ENCODE measurements at regions not wholly inside any gene's neighbourhood (a gene's known extent, or its start where the extent isn't known, plus 50 kb on each side); places are given as distances from the start of the nearest gene placed in this dataset.

DNA sequence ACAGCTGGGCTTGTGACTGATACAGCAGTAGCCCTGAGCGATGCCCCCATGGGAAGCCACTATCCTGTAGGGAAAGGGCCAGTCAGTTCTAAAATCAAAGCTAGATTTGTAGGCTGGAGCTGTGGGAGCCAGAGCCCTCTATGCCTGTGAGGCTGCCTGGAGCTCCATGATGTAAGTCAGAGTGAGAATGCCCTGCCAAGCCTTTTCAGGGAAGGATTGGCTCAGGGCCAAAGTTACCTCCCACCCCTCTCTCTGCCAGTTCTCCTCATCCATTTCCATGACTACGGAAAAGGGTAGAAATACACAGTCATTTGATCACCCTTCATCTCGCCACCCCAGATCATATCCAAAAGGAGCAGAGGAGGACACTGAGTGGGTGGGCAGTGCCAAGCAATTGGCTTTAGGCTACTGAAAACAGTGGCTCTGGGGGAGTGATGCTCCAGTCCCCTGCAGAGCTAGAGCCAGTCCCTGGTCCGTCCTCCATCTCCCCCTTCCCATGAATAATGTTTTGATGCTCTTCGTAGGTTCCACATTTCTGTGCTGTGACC, 59.5 kb upstream of the KCNA3 start:
- 100% methylated on average over 2 of the region's 5 CpGs for WGBS (ENCODE audit: insufficient coverage)
- Histone ChIP-seq H3K27me3 (replicated peaks in 2 of 5; ENCODE audit: control insufficient read depth in 4 of 5, insufficient read depth in 5 of 5, low read length in 4 of 5) (peaks cover 0 to 43% (median 8%) of the 10 kb centered on the region in 5 experiments), H3K4me3 (ENCODE audit: control insufficient read depth in 1 of 7, extremely low read depth in 1 of 7, insufficient read depth in 4 of 7, low read depth in 2 of 7, low read length in 6 of 7) (no peak overlapping the region), H3K9me3 (ENCODE audit: control extremely low read depth in 1 of 5, control insufficient read depth in 4 of 5, insufficient read depth in 2 of 5, low read depth in 1 of 5, low read length in 4 of 5) (no peaks in the 10 kb centered on the region), H3K27ac (ENCODE audit: insufficient read depth in 1 of 2, low read depth in 1 of 2, low read length in 2 of 2, poor library complexity in 1 of 2, severe bottlenecking in 2 of 2) (no peak overlapping the region), H3K36me3 (ENCODE audit: control insufficient read depth in 4 of 4, insufficient read depth in 4 of 4, low read length in 3 of 4) (no peaks in the 10 kb centered on the region), H3K4me1 (ENCODE audit: control extremely low read depth in 1 of 4, control insufficient read depth in 4 of 4, insufficient read depth in 4 of 4, low read length in 3 of 4) (no peaks in the 10 kb centered on the region)
- CTCF ChIA-PET, result interaction anchor here (1.0 to 2.0 kb wide), 4 partner anchors 8 to 178 kb away, joined by 3 to 6 read pairs (median 3); no protein-coding TSS in a partner anchor
- no peak for DNase-seq
- POLR2A ChIA-PET, result no interaction called here

DNA sequence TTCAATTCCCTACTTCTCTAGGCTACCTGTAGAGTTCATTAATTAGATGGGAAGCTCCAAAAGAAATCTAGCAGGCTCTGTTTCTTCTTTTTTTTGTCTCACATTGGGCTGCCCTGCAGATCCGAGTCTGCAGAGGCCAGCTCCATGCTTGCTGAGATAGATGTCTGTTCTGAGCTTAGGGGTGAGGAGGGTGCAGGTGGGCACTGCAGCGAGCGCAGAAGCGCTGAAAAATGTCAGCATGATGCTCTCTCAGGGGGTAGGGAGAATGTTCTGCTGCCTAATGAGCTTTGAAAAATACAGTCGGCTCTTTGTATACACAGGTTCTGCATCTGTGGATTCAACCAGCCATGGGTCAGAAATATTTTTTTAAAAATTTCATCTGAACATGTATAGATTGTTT, 56.8 kb upstream of the KCNA3 start:
- no peak for DNase-seq
- 95% methylated on average over 3 of the region's 5 CpGs for WGBS (ENCODE audit: insufficient coverage)
- Histone ChIP-seq H3K4me1 (ENCODE audit: control extremely low read depth in 1 of 4, control insufficient read depth in 4 of 4, insufficient read depth in 4 of 4, low read length in 3 of 4) (no peaks in the 10 kb centered on the region), H3K27me3 (replicated peaks in 2 of 5; ENCODE audit: control insufficient read depth in 4 of 5, insufficient read depth in 5 of 5, low read length in 4 of 5) (peaks cover 0 to 38% (median 13%) of the 10 kb centered on the region in 5 experiments), H3K27ac (ENCODE audit: insufficient read depth in 1 of 2, low read depth in 1 of 2, low read length in 2 of 2, poor library complexity in 1 of 2, severe bottlenecking in 2 of 2) (no peak overlapping the region), H3K4me3 (ENCODE audit: control insufficient read depth in 1 of 7, extremely low read depth in 1 of 7, insufficient read depth in 4 of 7, low read depth in 2 of 7, low read length in 6 of 7) (no peak overlapping the region), H3K36me3 (ENCODE audit: control insufficient read depth in 4 of 4, insufficient read depth in 4 of 4, low read length in 3 of 4) (no peaks in the 10 kb centered on the region), H3K9me3 (ENCODE audit: control extremely low read depth in 1 of 5, control insufficient read depth in 4 of 5, insufficient read depth in 2 of 5, low read depth in 1 of 5, low read length in 4 of 5) (no peaks in the 10 kb centered on the region)
- CTCF ChIA-PET, result interaction anchor here (1.0 kb wide), 1 partner anchor 108 kb away, joined by 3 read pairs; no protein-coding TSS in a partner anchor
- POLR2A ChIA-PET, result interaction anchor here (0.6 kb wide), 1 partner anchor 10 kb away, joined by 9 read pairs; no protein-coding TSS in a partner anchor

DNA sequence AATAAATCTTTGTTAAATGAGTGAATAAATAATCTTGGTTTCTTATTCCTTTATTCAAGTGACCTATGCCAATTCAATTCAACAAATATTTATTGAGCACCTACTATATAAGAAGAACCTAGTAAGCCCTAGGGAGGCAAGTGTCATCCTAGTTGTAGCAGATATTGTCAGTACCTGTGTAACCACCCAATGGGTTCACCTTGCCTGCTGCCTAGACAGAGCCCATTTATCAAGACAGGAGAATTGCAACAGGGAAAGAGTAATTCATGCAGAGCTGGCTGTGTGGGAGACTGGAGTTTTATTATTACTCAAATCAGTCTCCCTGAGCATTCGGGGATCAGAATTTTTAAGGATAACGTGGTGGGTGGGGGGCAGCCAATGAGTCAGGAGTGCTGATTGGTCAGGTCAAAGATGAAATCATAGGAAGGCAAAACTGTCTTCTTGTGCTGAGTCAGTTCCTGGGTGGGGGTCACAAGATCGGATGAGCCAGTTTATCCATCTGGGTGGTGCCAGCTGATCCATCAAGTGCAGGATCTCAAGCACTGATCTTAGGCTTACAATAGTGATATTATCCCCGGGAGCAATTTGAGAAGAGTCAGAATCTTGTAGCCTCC, 53.8 kb upstream of the KCNA3 start:
- Histone ChIP-seq H3K9me3 (ENCODE audit: control extremely low read depth in 1 of 5, control insufficient read depth in 4 of 5, insufficient read depth in 2 of 5, low read depth in 1 of 5, low read length in 4 of 5) (no peaks in the 10 kb centered on the region), H3K27me3 (replicated peaks in 2 of 5; ENCODE audit: control insufficient read depth in 4 of 5, insufficient read depth in 5 of 5, low read length in 4 of 5) (peaks cover 0 to 22% (median 0%) of the 10 kb centered on the region in 5 experiments), H3K4me3 (ENCODE audit: control insufficient read depth in 1 of 7, extremely low read depth in 1 of 7, insufficient read depth in 4 of 7, low read depth in 2 of 7, low read length in 6 of 7) (no peak overlapping the region), H3K36me3 (ENCODE audit: control insufficient read depth in 4 of 4, insufficient read depth in 4 of 4, low read length in 3 of 4) (no peaks in the 10 kb centered on the region), H3K27ac (ENCODE audit: insufficient read depth in 1 of 2, low read depth in 1 of 2, low read length in 2 of 2, poor library complexity in 1 of 2, severe bottlenecking in 2 of 2) (no peak overlapping the region), H3K4me1 (ENCODE audit: control extremely low read depth in 1 of 4, control insufficient read depth in 4 of 4, insufficient read depth in 4 of 4, low read length in 3 of 4) (no peaks in the 10 kb centered on the region)
- POLR2A ChIA-PET, result no interaction called here
- 100% methylated on average over 2 of the region's 4 CpGs for WGBS (ENCODE audit: insufficient coverage)
- CTCF ChIA-PET, result interaction anchor here (1.3 to 1.6 kb wide), 3 partner anchors 22 to 101 kb away, joined by 3 to 5 read pairs (median 3); no protein-coding TSS in a partner anchor
- DNase-seq, result no peak

- H3K27me3 ChIP-seq (replicated peaks in 2 of 5; ENCODE audit: control insufficient read depth in 4 of 5, insufficient read depth in 5 of 5, low read length in 4 of 5), result peaks cover 0 to 19% (median 0%) of the 10 kb centered on the region in 5 experiments
- no peaks in the 10 kb centered on the region for H3K4me1 ChIP-seq (ENCODE audit: control extremely low read depth in 1 of 4, control insufficient read depth in 4 of 4, insufficient read depth in 4 of 4, low read length in 3 of 4)
- ChIA-PET CTCF (interaction anchor here (0.6 to 1.5 kb wide), 3 partner anchors 11 to 102 kb away, joined by 3 read pairs; no protein-coding TSS in a partner anchor), POLR2A (no interaction called here)
- no peak for DNase-seq
- no peak overlapping the region for H3K4me3 ChIP-seq (ENCODE audit: control insufficient read depth in 1 of 7, extremely low read depth in 1 of 7, insufficient read depth in 4 of 7, low read depth in 2 of 7, low read length in 6 of 7)
- WGBS (ENCODE audit: insufficient coverage), result 87% methylated on average over 2 of the region's 3 CpGs
- H3K36me3 ChIP-seq (ENCODE audit: control insufficient read depth in 4 of 4, insufficient read depth in 4 of 4, low read length in 3 of 4), result no peaks in the 10 kb centered on the region
- H3K27ac ChIP-seq (ENCODE audit: insufficient read depth in 1 of 2, low read depth in 1 of 2, low read length in 2 of 2, poor library complexity in 1 of 2, severe bottlenecking in 2 of 2), result no peak overlapping the region
- no peaks in the 10 kb centered on the region for H3K9me3 ChIP-seq (ENCODE audit: control extremely low read depth in 1 of 5, control insufficient read depth in 4 of 5, insufficient read depth in 2 of 5, low read depth in 1 of 5, low read length in 4 of 5)
Observed at GRCh38 chr1:110727246-110727645, 52.5 kb upstream of the KCNA3 start.

DNA sequence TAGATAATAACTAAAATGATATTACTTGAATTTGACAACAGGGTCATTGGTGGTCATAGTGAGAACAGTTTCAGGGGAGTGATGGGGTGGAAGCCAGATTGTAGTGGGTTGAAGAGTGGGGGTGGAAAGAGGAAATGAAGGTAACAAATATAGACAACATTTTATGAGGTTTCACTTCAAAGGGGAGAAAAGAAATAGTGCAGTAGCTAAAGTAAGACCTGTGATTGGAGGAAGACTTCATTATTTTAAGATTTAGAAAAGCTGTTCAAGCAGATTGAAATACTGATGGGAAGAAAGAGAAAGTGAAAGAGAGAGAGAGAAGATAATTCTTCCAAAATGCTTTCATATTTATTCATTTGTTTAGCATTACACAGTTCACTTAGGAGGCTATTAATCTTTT, 52.0 kb upstream of the KCNA3 start:
- Histone ChIP-seq H3K36me3 (ENCODE audit: control insufficient read depth in 4 of 4, insufficient read depth in 4 of 4, low read length in 3 of 4) (no peaks in the 10 kb centered on the region), H3K27me3 (replicated peaks in 2 of 5; ENCODE audit: control insufficient read depth in 4 of 5, insufficient read depth in 5 of 5, low read length in 4 of 5) (peaks cover 0 to 17% (median 0%) of the 10 kb centered on the region in 5 experiments), H3K9me3 (ENCODE audit: control extremely low read depth in 1 of 5, control insufficient read depth in 4 of 5, insufficient read depth in 2 of 5, low read depth in 1 of 5, low read length in 4 of 5) (no peaks in the 10 kb centered on the region), H3K4me3 (ENCODE audit: control insufficient read depth in 1 of 7, extremely low read depth in 1 of 7, insufficient read depth in 4 of 7, low read depth in 2 of 7, low read length in 6 of 7) (no peak overlapping the region), H3K4me1 (ENCODE audit: control extremely low read depth in 1 of 4, control insufficient read depth in 4 of 4, insufficient read depth in 4 of 4, low read length in 3 of 4) (no peaks in the 10 kb centered on the region), H3K27ac (ENCODE audit: insufficient read depth in 1 of 2, low read depth in 1 of 2, low read length in 2 of 2, poor library complexity in 1 of 2, severe bottlenecking in 2 of 2) (no peak overlapping the region)
- ChIA-PET CTCF (interaction anchor here (0.6 to 1.5 kb wide), 2 partner anchors 10 to 40 kb away, joined by 3 read pairs; no protein-coding TSS in a partner anchor), POLR2A (no interaction called here)
- DNase-seq, result peak in 1 of 3 donors; percentile 7
